Femur (tissue), 1 donor: ENCODE measurements at regions not wholly inside any gene's neighbourhood (a gene's known extent, or its start where the extent isn't known, plus 50 kb on each side); places are given as distances from the start of the nearest gene placed in this dataset.

ENCODE experiments used
- DNase-seq: peaks from one replicate; pipeline ENCODE4 v3.0.0-alpha.2; 2017

DNA sequence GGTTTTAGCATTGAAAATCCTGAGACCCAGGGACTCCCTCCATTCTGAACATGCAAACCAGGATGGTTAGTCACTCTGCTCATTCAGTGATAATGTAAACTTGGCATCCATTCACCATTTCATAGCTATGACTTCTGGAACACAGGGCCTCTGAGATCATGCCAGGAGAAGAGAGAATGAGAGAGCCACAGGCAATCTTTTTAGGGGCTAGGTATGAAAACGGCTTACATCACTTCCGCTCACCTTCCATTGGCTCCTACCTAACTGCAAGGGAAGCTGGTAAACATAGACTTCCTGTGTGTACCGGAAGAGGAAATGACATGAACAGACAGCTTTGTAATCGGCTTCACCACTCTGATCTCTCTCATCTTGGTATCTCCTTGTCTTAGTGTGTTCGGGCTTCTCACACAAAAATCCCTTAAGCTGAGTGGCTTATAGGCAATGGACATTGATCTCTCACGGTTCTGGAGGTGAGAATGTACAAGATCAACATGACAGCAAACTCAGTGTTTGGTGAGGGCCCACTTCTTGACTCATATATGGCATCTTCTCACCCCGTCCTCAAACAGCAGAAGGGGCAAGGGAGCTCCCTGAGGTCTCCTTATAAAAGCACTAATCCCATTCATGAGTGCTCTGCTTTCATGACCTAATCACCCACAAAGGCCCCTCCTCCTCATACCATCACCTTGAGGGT, 465.9 kb upstream of the TBX3 start:
- no peak for DNase-seq

DNA sequence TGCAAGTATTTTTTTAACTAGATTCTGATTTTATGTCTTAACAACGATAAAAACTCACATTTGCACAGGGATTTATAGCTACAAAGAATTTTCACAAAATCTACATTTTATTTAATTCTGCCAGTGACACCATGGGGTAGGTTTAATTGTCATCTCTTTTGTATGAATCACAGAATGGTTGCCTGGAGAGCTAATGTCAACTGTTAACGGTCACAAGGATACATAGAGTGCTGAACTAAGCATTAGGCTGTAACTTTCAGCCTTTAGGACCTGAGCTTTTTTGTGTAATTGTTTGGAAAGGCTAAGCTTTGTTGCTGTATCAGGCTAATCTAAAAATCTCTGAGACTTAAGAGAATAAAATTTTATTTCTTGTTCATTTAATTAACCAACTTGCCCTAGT, 465.3 kb upstream of the TBX3 start:
- DNase-seq = no peak

DNA sequence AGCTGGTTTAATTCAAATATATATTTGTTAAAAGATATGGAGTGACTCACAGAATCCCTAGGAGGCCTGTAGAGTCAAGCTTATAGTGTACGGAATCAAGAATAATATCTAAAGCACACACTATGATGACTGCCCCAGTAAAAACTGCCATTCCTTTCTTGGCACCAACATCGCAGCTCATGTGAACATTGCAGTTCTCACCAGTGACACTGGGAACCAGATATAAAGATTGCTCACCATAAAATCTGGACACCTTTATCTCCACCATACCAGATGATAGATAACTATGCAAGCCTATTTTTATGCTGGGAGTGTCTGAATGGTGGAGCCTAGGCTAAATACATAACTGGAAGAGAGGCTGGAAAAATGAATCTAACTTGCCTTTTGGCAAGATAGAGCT, 463.9 kb upstream of the TBX3 start:
- DNase-seq = no peak

DNA sequence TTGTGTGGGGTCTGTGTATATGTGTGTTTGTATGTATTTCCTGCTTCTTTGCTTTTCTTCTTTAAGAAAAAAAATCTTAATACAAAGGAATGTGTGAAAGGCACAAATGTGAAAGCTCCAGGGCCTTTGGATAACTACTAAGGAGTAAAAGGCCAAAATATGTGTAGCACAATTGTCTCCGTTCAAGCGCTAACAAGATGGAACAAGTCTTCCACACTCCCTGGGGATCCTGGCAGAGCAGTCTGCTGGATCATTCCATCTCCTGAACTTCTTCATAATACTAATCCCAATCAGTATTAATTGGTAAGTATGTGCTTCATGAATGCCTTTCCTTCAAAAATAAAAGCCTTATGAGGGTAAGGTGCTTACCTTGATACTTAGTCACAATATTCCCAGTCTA, 462.5 kb upstream of the TBX3 start:
- DNase-seq = no peak

DNA sequence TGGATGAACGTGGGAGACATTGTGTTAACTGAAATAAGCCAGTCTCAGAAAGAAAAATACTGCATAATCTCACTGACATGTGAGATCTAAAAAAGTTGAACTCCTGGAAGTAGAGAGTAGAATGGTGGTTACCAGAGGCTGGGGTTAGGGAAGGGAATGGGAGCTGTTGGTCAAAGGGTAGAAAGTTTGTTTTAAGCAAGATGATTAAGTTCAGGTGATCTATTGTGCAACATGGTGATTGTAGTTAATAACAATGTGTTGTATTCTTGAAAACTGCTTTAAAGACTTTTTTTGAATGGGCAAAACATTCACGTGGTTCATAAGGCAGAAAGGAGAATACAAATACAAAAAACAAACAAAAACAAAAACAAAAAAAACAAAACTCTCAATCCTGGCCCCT, 460.4 kb upstream of the TBX3 start:
- DNase-seq = no peak

DNA sequence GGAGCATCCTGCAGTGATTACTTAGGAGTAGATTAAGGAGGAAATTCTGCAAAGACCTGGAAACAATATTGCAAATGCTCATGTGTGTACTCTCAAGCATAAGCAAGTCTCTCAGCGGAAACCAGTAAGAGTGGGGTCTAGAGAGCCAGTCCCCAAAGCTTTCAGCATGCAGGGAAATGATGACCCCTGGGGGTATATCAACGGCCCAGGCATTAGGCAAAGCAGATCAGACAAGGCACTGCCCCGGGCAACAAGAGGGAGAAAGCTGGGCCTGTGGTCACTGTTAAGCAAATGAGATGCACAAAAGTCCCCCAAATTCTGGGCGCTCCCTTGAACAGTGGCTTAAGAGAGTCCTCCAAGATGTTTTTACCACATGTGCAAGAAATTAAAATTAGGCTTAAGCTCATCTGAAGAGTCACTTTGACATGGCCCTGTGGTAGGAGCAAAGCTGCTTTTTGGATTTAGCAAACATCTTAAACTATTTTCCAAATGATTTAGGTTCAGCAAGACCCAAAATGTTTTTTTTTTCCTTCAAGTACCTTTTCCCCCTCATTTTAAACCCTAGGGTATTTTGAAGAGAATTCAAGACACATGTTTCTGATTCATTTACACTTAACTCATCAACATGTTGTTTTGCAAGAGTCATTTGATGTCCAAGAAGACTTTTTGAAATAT, 457.1 kb upstream of the TBX3 start:
- DNase-seq = no peak

DNA sequence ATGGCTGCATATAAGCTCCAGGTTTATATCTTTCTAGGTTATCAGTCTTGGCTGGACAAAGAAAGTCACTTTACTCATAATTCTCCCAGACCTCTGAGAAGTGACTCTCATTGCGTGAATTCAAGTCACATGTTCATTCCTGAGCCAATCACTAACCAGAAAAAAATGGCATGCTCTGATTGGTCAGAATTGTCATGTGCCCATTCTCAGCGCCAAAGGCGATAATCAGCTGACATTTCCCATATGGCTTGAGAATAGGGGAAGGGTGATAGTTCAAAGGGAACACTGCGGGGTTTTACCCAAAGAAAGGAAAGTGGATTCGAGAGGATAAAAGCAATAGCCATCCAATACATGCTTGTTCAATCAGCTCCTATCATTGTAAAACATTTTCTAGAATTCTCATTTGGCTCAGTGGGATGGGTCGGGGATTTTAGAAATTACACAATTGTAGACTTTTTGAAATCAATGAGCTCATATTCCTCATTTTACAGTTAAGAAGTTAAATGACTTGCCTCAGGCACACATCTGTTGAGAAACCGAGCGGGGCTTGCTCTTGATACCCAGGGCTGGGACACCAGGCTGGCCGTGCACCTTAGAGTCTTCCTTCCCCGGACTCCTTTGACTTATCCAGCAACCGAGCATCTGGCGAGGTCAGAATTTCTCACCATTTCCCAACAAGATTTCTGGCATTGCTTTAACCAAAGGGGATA, 454.0 kb upstream of the TBX3 start:
- no peak for DNase-seq

DNA sequence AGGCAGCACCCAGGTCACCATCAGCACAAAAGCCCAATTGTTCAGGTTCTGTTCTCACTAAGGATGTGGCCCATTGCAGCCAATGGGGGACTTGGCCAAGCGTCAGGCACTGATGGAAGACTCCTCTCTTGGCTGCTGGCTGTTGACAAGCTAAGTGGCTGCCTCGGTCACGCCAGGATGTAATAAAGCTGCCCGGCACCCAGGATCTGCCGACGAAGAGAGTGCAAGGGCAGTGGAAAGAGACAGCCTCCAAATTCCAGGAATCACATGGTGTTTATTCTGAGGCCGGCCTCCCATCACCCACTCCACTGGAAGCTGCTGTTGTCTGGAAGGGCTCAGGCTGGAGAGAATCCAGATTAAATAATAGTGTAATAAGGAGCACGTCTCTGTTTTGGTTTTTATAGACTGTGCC, 451.8 kb upstream of the TBX3 start:
- peak; percentile 36 for DNase-seq

DNA sequence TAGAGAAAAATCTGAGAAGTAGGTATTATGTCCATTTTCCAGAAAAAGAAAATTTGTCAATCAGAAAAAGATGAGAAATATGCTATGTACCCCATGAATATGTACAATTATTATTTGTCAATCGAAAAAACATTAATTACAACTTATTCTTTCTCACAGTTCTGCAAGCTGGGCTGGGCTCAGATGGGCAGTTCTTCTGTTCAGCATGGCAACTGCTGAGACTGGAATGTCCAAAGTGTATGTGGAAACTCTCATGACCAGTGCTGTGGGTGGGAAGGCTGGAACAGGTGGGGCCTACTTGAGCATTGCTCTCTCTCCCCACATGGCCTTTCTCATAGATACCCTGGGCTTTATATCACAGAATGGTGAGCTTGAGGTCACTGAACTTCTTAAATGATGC, 450.3 kb upstream of the TBX3 start:
- DNase-seq = no peak

DNA sequence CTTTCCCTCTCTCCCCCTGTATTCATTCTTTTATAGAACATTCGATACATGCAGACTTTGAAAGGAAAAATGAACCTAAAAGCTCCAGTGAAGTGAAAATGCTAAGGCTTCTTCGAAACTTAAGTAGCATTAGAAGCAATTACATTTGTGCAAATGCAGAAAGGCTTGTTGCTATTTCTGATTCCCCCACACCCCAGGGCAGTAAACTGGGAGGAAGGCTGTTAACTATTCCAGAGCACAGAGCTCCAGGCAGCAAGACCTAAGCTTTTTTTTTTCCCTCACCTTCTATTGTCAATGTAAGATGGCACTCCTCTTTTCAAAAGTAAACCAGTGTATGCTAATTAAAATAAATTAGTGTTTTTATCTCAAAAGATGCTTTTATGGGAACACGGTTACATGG, 448.9 kb upstream of the TBX3 start:
- no peak for DNase-seq

DNA sequence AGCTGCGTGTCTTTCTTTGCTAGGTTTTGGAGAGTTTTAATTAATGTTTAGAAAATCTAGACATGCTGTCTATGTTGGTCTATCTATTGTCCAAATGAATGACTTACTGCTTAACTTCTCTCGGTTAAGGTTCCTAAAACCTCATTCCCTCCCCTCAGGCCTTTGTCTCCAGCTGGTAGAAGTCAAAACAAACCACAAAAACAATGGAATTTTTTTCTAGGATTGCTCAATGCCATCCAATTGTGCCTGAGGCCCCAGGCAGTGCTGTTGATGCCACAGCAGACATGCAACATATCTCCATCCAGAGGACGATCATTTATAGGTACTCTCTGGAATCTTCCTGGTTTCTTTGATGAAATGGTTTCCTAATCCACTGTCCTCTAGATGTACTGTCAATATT, 448.2 kb upstream of the TBX3 start:
- DNase-seq = no peak

DNA sequence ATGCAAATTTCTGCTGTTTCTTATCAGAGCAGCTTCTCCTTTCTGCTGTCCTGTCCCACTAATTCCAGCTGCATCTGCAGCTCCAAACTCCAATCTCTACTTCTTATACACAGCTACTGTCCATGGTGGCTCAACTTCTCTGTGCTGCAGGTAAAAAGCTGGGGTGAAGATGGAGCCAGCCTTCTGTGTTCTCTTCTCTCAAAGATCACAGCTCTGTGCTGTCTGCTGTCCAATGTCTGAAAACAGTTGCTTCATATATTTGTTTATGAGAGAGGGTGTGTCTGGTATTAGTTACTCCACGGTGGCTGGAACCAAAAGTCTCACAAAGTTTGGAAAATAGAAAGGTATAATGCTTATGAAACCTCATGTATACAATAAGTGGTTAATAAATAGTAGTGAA, 445.8 kb upstream of the TBX3 start:
- DNase-seq = no peak

DNA sequence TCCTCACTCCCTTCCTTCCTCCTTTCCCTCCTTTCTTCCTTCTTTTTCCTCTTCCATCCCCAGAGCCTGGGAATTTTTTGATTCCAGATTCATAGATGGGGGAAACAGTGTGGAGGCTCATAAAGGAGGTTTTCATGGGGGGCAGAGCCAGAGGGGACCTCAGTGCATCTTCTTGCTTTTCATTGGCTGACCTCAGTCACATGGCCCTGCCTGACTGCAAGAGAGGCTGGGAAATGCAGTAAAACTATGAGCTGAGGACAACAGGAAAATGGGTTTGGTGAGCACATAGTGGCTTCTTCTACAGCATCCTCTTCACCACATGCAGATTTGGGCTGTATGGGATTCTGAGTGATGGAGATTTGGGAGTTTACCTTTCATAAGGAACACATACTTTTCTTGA, 437.1 kb upstream of the TBX3 start:
- no peak for DNase-seq

DNA sequence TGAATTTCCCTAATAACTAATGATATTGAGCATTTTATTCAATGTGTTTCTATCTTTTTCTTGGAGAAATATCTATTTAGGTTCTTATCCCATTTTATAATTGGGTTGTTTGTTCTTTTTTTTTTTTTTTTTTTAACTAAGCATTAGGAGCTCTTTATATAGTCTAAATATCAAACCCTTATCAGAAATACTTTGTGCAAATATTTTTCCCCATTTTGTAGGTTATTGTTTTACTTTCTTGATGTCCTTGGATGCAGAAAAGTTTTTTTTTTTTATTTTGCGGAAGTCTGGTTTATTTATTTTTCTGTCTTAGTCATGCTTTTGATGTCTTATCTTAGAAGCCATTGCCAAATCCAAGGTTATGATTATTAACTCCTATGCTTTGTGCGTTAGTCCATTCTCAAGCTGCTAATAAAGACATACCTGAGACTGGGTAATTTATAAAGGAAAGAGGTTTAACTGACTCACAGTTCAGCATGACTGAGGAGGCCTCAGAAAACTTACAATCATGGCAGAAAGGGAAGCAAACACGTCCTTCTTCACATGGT, 434.3 kb upstream of the TBX3 start:
- DNase-seq = no peak

DNA sequence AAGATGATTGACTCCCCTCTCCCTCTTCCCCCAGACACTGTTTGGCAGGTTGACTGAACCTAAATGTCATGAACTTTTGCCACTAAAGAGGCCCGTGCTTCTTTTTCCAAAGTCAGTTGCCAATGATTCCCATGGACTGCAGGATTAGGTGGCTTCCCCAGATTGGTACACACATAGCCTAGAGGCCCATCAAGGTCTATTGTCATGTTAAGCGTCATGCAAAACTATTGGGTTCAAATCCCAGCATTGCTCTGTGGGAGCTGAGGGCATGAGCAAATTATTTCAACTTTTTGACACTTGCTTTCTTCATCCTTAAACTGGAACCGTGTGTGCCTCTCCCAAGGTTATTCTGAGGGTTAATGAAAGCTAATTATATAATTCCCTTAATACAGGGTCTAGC, 430.2 kb upstream of the TBX3 start:
- DNase-seq = no peak

DNA sequence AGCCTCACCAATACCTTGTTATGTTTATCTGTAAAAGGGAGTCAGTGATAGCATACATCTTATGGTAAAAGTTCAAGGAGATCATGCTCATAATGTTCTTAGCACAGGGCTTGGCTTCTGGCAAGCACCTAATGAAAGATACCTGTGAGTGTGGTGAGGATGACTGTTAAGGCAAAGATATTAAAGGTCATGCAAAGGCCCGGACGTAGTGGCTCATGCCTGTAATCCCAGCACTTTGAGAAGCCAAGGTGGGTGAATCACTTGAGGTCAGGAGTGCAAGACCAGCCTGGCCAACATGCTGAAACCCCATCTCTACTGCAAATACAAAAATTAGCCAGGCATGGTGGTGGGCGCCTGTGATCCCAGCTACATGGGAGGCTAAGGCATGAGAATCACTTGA, 425.9 kb upstream of the TBX3 start:
- no peak for DNase-seq

DNA sequence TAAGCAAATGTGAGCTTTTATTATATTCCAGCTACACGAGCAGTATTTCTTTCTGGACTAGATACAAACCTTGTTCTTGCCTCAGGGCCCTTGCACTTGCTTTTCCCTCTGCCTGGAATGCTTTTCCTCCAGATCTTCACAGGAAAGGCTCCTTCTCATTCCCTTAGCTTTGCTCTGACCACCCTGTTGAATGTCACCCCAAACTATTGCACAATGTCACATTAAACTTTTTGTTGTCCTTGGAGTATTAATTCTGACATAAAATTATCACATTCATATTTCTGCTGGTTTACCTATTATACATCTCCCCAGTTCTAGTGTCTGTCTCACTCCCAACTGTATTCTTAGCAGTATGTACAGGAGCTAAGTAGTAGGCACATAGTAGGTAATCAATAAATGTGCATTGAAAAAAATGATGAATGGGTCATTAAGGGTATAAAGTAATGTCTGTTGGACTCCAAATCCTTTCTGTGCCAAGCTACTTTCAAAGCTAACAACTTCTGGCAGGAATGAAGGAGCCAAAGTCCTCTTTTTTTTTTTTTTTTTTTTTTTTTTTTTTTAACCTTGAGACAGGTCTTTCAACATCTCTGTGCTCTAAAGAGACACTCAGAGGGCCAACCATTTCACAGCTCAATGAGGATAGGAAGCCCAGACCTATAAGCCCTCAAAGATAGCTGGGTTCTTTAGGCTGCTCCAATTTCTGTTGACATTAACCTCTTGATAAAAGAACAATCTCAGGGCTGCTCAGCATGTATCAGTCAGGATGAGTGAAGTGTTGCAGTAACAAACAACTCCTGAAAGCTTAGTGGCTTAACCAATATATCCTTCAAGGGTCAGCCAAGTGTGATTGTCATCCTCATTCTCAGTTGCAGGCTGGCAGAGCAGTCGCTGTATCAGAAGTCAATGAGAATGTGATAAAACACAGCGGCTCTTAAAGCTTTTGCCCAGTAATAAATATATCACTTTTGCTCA, 424.4 kb upstream of the TBX3 start:
- DNase-seq = no peak

DNA sequence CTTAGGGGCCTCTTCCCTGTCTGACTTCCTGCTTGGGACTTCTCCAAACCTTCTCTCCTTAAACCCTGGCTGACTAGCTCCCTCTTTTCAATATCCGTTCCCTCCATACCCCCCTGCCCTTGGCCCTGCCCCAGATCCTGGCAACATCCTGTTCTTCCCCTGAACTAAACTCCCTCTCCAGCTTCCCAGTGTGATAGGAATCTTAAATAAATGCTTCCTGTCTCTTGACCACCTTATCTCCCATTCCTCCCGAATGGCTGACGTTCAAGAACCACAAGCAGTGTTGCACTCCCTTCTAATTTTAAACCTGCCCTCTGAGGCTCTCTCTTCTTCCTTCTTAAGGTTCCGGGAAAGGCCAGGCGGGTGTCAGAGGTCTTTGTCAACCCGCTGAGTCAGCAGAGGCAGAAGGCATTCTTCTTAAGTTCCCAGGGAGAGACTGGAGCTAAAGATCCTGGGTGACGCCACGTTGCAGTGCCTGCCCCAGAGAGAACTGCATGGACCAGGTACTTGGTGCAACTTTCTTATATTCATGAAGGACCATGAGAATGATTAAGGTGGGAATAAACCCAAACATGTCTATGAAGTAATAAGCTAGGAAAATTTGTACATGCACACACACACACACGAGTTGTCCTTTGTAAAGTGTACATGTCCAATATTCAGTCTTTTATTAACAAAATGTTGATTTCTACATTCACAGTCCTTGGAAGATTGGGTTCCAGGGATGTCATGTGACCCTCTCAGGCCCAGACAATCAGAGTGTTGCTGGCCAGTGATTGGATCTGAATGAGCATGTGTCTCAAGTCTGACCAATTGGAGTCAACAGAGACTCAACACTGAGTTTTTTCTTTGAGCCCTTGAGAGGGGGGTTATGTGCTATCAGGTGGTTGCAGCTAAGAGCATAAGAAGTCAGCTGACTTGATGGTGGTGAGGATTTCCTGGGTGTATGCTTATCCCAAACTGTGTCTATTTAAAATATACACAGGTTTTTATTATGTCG, 420.2 kb upstream of the TBX3 start:
- no peak for DNase-seq

DNA sequence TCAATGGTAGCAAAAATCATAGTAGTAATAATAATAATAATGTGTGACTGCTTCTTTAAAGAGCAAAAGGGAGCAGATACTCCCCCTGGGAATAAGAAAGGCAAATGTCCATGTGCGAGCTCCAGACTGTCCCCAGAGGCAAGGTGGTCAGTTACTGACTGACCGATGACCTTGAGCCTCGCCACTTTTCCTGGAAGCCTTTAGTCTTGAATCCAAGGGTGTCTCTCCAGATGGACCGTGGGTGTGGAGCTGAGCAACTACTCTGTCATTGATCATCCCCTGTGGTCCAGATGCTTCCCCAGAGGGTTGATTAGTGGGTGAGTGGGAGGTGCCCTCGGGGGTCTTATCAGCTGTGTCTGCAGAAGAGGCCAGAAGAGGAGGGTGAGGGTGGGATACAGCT, 418.5 kb upstream of the TBX3 start:
- DNase-seq = no peak

DNA sequence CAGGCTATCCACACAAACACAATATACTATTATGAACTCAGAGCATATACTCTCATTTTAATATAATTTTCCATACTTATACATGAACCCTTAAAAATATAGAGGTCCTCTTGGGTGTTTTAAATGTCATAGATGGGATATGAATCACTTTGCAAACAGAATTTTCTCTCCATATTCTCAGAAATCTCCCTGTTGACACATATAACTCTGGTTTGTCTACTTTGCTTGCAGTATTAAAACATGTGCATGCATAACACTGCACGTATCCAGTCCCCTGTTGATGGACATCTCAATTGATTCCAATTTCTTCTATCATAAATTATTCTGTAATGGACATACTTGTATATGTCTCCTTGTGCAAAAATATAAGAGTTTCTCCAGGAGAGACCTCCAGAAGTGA, 417.5 kb upstream of the TBX3 start:
- no peak for DNase-seq

DNA sequence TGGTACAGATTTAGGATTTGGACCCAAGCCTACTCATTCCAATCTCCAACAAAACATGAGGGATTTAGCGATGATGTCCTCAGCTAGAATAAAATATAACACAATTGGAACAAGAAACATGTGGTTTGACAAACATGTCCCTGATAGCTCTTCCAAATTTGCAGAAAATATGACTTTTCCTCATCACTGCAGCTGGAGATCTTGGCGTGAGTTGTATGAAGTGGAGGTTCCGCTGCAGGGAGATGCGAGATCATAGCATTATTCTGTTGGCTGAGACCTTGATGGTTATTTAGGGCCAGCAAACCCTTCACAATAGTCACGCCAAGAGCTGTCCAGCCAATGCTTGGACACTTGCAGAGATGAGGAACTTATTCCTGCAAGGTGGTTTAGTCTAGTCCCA, 413.4 kb upstream of the TBX3 start:
- DNase-seq = peak; percentile 86
